WERI-Rb-1 (cell line): ENCODE measurements at regions not wholly inside any gene's neighbourhood (a gene's known extent, or its start where the extent isn't known, plus 50 kb on each side); places are given as distances from the start of the nearest gene placed in this dataset.

Experiments
- DNase-seq: peaks from one replicate; pipeline ENCODE4 v3.0.0-alpha.2; 2020
- H3K27ac ChIP-seq: fragments of 250-450 bp; sonication (Bioruptor Pico); 2 replicates; pipeline ENCODE4 v1.5.1; 2020; ENCODE audit warnings: mild to moderate bottlenecking, moderate library complexity
- H3K27me3 ChIP-seq: fragments of 250-450 bp; sonication (Bioruptor Pico); 2 replicates; pipeline ENCODE4 v1.5.1; 2021; ENCODE audit warnings: mild to moderate bottlenecking, low read depth, moderate library complexity; ENCODE audit not compliant: insufficient read depth, severe bottlenecking
- H3K36me3 ChIP-seq: fragments of 250-450 bp; sonication (Bioruptor Pico); 2 replicates; pipeline ENCODE4 v1.5.1; 2020; ENCODE audit warnings: mild to moderate bottlenecking, moderate library complexity
- H3K4me3 ChIP-seq: 2 replicates; pipeline ENCODE4 v1.5.1; 2011; ENCODE audit warnings: low read depth, mild to moderate bottlenecking, control low read depth, low read length
- H3K9me3 ChIP-seq: fragments of 250-450 bp; sonication (Bioruptor Pico); 2 replicates; pipeline ENCODE4 v1.5.1; 2021; ENCODE audit warnings: mild to moderate bottlenecking, moderate library complexity; ENCODE audit not compliant: severe bottlenecking
- TF ChIP-seq, protein P1 (sequence below): IDR thresholded peaks from 2 replicates; pipeline ENCODE4 v1.5.1; 2011; ENCODE audit warnings: low read depth, mild to moderate bottlenecking, control low read depth, inconsistent platforms, low read length

DNA sequence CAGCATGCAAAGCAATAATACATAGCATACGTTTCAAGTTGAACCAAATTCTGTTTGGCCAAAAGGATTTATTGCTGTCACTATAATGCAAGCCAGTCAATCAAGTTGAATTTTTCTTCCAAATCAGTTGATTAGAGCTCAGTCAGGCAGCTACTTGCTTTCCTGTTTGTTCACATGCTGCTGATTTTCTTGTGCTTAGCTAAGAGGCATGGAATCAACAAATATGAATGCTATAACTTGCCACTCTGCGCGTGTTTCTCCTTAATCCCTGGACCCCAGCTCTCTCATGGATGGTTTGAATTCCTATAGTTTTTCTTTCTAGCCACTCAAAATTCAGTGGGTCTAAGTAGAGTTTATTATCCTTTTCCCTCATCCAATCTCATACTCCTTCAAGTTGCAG lies 311.3 kb downstream of the KLF5 start:
- Histone ChIP-seq H3K27me3 (no peaks in the 10 kb centered on the region), H3K9me3 (no peaks in the 10 kb centered on the region), H3K36me3 (no peaks in the 10 kb centered on the region), H3K27ac (no peak overlapping the region), H3K4me3 (no peak overlapping the region)
- TF ChIP-seq, protein P1, sequence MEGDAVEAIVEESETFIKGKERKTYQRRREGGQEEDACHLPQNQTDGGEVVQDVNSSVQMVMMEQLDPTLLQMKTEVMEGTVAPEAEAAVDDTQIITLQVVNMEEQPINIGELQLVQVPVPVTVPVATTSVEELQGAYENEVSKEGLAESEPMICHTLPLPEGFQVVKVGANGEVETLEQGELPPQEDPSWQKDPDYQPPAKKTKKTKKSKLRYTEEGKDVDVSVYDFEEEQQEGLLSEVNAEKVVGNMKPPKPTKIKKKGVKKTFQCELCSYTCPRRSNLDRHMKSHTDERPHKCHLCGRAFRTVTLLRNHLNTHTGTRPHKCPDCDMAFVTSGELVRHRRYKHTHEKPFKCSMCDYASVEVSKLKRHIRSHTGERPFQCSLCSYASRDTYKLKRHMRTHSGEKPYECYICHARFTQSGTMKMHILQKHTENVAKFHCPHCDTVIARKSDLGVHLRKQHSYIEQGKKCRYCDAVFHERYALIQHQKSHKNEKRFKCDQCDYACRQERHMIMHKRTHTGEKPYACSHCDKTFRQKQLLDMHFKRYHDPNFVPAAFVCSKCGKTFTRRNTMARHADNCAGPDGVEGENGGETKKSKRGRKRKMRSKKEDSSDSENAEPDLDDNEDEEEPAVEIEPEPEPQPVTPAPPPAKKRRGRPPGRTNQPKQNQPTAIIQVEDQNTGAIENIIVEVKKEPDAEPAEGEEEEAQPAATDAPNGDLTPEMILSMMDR, result no peak
- no peak for DNase-seq

- Histone ChIP-seq H3K9me3 (no peaks in the 10 kb centered on the region), H3K27me3 (no peaks in the 10 kb centered on the region), H3K4me3 (no peak overlapping the region), H3K36me3 (no peaks in the 10 kb centered on the region), H3K27ac (no peak overlapping the region)
- DNase-seq, result no peak
- TF ChIP-seq, protein P1, result no peak
Observed at GRCh38 chr13:73369095-73369494, 310.3 kb downstream of the KLF5 start.

DNA sequence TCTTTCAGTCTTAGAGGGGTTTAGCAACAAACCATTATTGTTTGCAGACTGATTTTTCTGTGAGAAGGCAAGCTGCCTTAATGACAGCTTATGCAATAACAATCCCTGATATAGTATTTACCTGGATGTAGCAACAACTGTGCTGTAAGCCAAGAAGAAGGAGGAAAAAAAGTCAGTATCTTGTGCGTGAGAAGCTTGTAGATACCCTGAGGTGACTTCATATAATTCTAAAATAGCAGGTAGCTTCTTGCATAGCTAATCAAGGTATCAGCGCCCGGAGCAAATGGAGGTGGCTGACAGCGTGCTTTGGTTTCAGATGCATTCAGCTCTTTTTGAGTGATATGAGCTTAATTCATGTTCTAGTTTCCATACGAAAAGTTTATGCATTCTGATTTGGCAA lies 309.8 kb downstream of the KLF5 start:
- TF ChIP-seq, protein P1, result no peak
- DNase-seq, result no peak
- Histone ChIP-seq H3K27ac (no peak overlapping the region), H3K4me3 (no peak overlapping the region), H3K9me3 (no peaks in the 10 kb centered on the region), H3K27me3 (no peaks in the 10 kb centered on the region), H3K36me3 (no peaks in the 10 kb centered on the region)

- Histone ChIP-seq H3K9me3 (no peaks in the 10 kb centered on the region), H3K36me3 (no peaks in the 10 kb centered on the region), H3K27ac (no peak overlapping the region), H3K27me3 (no peaks in the 10 kb centered on the region), H3K4me3 (no peak overlapping the region)
- TF ChIP-seq, protein P1, result no peak
- no peak for DNase-seq
Observed at GRCh38 chr13:73367886-73368285, 309.1 kb downstream of the KLF5 start.

GRCh38 chr13:73366241-73366640 lies 307.4 kb downstream of the KLF5 start:
- Histone ChIP-seq H3K9me3 (no peaks in the 10 kb centered on the region), H3K27me3 (no peaks in the 10 kb centered on the region), H3K36me3 (no peaks in the 10 kb centered on the region), H3K4me3 (no peak overlapping the region), H3K27ac (no peak overlapping the region)
- DNase-seq, result no peak
- TF ChIP-seq, protein P1, result no peak

DNA sequence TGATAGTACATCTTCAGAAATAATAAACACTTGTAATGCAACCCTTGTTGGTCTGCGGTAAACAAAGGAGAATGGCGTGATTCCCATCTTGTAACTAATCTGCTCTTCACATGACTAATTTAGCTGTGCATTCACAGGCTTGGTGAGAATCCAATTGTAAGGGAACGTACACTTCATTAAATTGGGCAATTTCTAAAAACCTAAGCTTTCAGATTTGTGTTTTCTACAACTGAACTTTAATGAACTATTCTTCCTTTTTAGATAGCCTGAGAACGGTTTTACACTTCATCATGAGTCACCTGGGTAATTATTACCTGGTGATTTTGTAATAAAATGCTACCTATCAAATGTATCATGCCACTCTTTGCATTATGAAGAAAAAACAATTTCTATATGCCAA lies 306.9 kb downstream of the KLF5 start:
- Histone ChIP-seq H3K9me3 (no peaks in the 10 kb centered on the region), H3K36me3 (no peaks in the 10 kb centered on the region), H3K27me3 (no peaks in the 10 kb centered on the region), H3K4me3 (no peak overlapping the region), H3K27ac (no peak overlapping the region)
- no peak for DNase-seq
- TF ChIP-seq, protein P1, result no peak
